Endothelial cell (in vitro differentiated cells): ENCODE measurements at regions not wholly inside any gene's neighbourhood (a gene's known extent, or its start where the extent isn't known, plus 50 kb on each side); places are given as distances from the start of the nearest gene placed in this dataset.

Experiments used
- DNase-seq: peaks from one replicate; pipeline ENCODE4 v3.0.0; 2021; ENCODE audit warnings: low spot score
- H3K27ac Mint-ChIP-seq: one replicate; pipeline ENCODE4 v1.8.0; 2021; ENCODE audit warnings: mixed read lengths, inconsistent platforms; ENCODE audit not compliant: unreplicated experiment
- H3K27me3 Mint-ChIP-seq: one replicate; pipeline ENCODE4 v1.8.0; 2021; ENCODE audit warnings: mild to moderate bottlenecking, moderate library complexity, mixed read lengths, inconsistent platforms; ENCODE audit not compliant: unreplicated experiment
- H3K36me3 Mint-ChIP-seq: one replicate; pipeline ENCODE4 v1.8.0; 2021; ENCODE audit warnings: mild to moderate bottlenecking, low read depth, mixed read lengths, inconsistent platforms; ENCODE audit not compliant: unreplicated experiment
- H3K4me1 Mint-ChIP-seq: one replicate; pipeline ENCODE4 v1.8.0; 2021; ENCODE audit warnings: mild to moderate bottlenecking, mixed read lengths, inconsistent platforms; ENCODE audit not compliant: unreplicated experiment
- H3K4me3 Mint-ChIP-seq: one replicate; pipeline ENCODE4 v1.8.0; 2021; ENCODE audit warnings: mild to moderate bottlenecking, mixed read lengths, inconsistent platforms; ENCODE audit not compliant: unreplicated experiment
- H3K9me3 Mint-ChIP-seq: one replicate; pipeline ENCODE4 v1.8.0; 2021; ENCODE audit warnings: mixed read lengths, inconsistent platforms; ENCODE audit not compliant: unreplicated experiment
- TF ChIP-seq, protein P1 (sequence below): fragments of 200-600 bp; sonication (generic); IDR thresholded peaks from one replicate; pipeline ENCODE4 v1.5.0; 2021; ENCODE audit warnings: antibody characterized with exemption; ENCODE audit not compliant: unreplicated experiment

- TF ChIP-seq, protein P1, sequence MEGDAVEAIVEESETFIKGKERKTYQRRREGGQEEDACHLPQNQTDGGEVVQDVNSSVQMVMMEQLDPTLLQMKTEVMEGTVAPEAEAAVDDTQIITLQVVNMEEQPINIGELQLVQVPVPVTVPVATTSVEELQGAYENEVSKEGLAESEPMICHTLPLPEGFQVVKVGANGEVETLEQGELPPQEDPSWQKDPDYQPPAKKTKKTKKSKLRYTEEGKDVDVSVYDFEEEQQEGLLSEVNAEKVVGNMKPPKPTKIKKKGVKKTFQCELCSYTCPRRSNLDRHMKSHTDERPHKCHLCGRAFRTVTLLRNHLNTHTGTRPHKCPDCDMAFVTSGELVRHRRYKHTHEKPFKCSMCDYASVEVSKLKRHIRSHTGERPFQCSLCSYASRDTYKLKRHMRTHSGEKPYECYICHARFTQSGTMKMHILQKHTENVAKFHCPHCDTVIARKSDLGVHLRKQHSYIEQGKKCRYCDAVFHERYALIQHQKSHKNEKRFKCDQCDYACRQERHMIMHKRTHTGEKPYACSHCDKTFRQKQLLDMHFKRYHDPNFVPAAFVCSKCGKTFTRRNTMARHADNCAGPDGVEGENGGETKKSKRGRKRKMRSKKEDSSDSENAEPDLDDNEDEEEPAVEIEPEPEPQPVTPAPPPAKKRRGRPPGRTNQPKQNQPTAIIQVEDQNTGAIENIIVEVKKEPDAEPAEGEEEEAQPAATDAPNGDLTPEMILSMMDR, result no peak
- Mint-ChIP-seq H3K36me3 (no peaks in the 10 kb centered on the region), H3K4me1 (peaks cover 4% of the 10 kb centered on the region), H3K9me3 (no peaks in the 10 kb centered on the region), H3K27me3 (no peaks in the 10 kb centered on the region), H3K27ac (no peak overlapping the region), H3K4me3 (no peak overlapping the region)
- DNase-seq, result no peak
Observed at GRCh38 chr6:100136590-100136989, 142.6 kb upstream of the MCHR2 start.

DNA sequence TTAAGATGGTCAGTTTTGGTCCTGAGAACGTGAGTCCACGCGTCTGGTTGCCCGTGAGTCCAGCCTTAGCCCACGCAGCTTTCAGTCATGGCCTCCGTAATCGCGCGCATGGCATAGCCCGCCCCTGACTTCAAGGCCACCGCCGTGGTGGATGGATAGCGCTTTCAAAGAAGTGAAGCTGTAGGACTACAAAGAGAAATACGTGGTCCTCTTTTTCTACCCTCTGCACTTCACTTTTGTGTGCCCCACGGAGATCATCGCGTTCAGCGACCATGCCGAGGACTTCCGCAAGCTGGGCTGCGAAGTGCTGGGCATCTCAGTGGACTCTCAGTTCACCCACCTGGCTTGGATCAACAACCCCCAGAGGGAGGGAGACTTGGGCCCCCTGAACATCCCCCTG is 142.0 kb upstream of the MCHR2 start:
- no peak overlapping the region for H3K4me3 Mint-ChIP-seq
- H3K36me3 Mint-ChIP-seq, result no peaks in the 10 kb centered on the region
- TF ChIP-seq, protein P1, result no peak
- no peak for DNase-seq
- no peak overlapping the region for H3K27ac Mint-ChIP-seq
- H3K9me3 Mint-ChIP-seq, result no peaks in the 10 kb centered on the region
- H3K4me1 Mint-ChIP-seq, result peaks cover 4% of the 10 kb centered on the region
- H3K27me3 Mint-ChIP-seq, result no peaks in the 10 kb centered on the region

- peaks cover 4% of the 10 kb centered on the region for H3K4me1 Mint-ChIP-seq
- H3K27ac Mint-ChIP-seq, result no peak overlapping the region
- no peaks in the 10 kb centered on the region for H3K36me3 Mint-ChIP-seq
- TF ChIP-seq, protein P1, result no peak
- DNase-seq, result no peak
- H3K27me3 Mint-ChIP-seq, result no peaks in the 10 kb centered on the region
- H3K9me3 Mint-ChIP-seq, result no peaks in the 10 kb centered on the region
- H3K4me3 Mint-ChIP-seq, result no peak overlapping the region
Observed at GRCh38 chr6:100134703-100135102, 140.7 kb upstream of the MCHR2 start.

DNA sequence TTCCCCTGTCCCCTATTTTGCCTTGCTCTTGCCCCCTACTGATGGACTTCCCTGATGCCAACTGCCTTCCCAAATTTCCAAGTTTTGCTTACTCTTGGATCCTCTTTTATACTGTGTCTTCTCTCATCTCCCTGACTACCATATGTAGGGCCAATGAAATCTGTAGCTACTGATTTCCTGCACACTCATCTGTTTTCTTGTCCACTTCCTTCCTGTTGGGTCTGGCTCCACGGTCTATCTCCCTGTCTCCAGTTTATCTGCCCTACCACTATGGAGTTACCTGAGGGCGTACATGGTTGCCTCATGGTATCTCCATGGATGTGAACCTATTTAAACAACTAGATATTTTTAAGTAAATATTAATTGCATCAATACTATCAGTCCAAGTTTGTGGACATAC is 140.3 kb upstream of the MCHR2 start:
- DNase-seq, result no peak
- no peak overlapping the region for H3K27ac Mint-ChIP-seq
- no peaks in the 10 kb centered on the region for H3K9me3 Mint-ChIP-seq
- no peaks in the 10 kb centered on the region for H3K27me3 Mint-ChIP-seq
- no peak overlapping the region for H3K4me3 Mint-ChIP-seq
- TF ChIP-seq, protein P1, result no peak
- peaks cover 4% of the 10 kb centered on the region for H3K4me1 Mint-ChIP-seq
- H3K36me3 Mint-ChIP-seq, result no peaks in the 10 kb centered on the region

GRCh38 chr6:100132005-100132404 is 138.0 kb upstream of the MCHR2 start:
- Mint-ChIP-seq H3K36me3 (no peaks in the 10 kb centered on the region), H3K9me3 (no peaks in the 10 kb centered on the region), H3K4me1 (peaks cover 4% of the 10 kb centered on the region), H3K4me3 (no peak overlapping the region), H3K27ac (no peak overlapping the region), H3K27me3 (no peaks in the 10 kb centered on the region)
- TF ChIP-seq, protein P1, result no peak
- no peak for DNase-seq
